RWPE2 (cell line): ENCODE measurements at regions not wholly inside any gene's neighbourhood (a gene's known extent, or its start where the extent isn't known, plus 50 kb on each side); places are given as distances from the start of the nearest gene placed in this dataset.

ENCODE experiments used
- ATAC-seq: fragments of 200-7000 bp; cut with Tn5 transposase; 3 replicates; pipeline ENCODE4 v1.9.1; 2021; ENCODE audit warnings: low read depth
- DNase-seq: peaks from one replicate; pipeline ENCODE4 v3.0.0-alpha.2; 2020; ENCODE audit warnings: low spot score
- H3K27ac ChIP-seq: fragments of 450-650 bp; 2 replicates; pipeline ENCODE4 v1.5.1; 2017; ENCODE audit warnings: mild to moderate bottlenecking; ENCODE audit not compliant: poor library complexity, severe bottlenecking
- H3K27me3 ChIP-seq: fragments of 250-450 bp; sonication (Bioruptor Pico); 2 replicates; pipeline ENCODE4 v1.5.1; 2021; ENCODE audit warnings: mild to moderate bottlenecking, moderate library complexity; ENCODE audit not compliant: insufficient read depth, poor library complexity, severe bottlenecking
- H3K36me3 ChIP-seq: fragments of 250-450 bp; sonication (Bioruptor Pico); 2 replicates; pipeline ENCODE4 v1.5.1; 2020; ENCODE audit warnings: low read depth, mild to moderate bottlenecking, moderate library complexity
- H3K4me1 ChIP-seq: fragments of 250-450 bp; sonication (Bioruptor Pico); 2 replicates; pipeline ENCODE4 v1.5.1; 2021; ENCODE audit warnings: mild to moderate bottlenecking, moderate library complexity; ENCODE audit not compliant: insufficient read depth, poor library complexity, severe bottlenecking
- H3K4me3 ChIP-seq: fragments of 250-450 bp; sonication (Bioruptor Pico); 2 replicates; pipeline ENCODE4 v1.5.1; 2021; ENCODE audit warnings: mild to moderate bottlenecking, moderate library complexity; ENCODE audit not compliant: severe bottlenecking
- H3K9me3 ChIP-seq: fragments of 250-450 bp; sonication (Bioruptor Pico); 2 replicates; pipeline ENCODE4 v1.5.1; 2021; ENCODE audit warnings: mild to moderate bottlenecking, moderate library complexity; ENCODE audit not compliant: severe bottlenecking
- TF ChIP-seq, protein P1 (sequence below): fragments of 450-650 bp; IDR thresholded peaks from one replicate; pipeline ENCODE4 v1.5.1; 2017; ENCODE audit warnings: mild to moderate bottlenecking, moderate library complexity; ENCODE audit not compliant: poor library complexity, severe bottlenecking

DNA sequence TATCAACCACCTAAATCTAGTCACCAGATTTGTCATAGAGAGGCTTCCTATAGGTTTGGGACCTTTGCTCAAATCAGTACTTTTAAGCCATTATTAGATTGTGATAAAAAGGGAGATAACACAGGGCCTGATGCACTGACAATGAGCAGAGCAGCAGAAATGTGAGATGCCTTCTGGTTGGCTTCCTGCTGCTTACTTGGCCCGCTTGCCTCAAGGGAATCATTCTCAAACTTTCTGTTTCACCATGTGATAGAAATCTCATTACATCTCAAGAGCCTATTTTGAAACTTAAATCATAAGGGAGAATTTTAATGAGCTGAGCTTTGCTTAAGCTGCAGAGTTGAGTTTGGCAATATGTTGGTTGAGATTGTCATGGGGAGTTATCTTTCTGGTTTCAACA lies 606.0 kb downstream of the DHX35 start:
- no peaks in the 10 kb centered on the region for H3K36me3 ChIP-seq
- no peak for ATAC-seq
- no peaks in the 10 kb centered on the region for H3K27me3 ChIP-seq
- H3K4me1 ChIP-seq = no peaks in the 10 kb centered on the region
- TF ChIP-seq, protein P1, sequence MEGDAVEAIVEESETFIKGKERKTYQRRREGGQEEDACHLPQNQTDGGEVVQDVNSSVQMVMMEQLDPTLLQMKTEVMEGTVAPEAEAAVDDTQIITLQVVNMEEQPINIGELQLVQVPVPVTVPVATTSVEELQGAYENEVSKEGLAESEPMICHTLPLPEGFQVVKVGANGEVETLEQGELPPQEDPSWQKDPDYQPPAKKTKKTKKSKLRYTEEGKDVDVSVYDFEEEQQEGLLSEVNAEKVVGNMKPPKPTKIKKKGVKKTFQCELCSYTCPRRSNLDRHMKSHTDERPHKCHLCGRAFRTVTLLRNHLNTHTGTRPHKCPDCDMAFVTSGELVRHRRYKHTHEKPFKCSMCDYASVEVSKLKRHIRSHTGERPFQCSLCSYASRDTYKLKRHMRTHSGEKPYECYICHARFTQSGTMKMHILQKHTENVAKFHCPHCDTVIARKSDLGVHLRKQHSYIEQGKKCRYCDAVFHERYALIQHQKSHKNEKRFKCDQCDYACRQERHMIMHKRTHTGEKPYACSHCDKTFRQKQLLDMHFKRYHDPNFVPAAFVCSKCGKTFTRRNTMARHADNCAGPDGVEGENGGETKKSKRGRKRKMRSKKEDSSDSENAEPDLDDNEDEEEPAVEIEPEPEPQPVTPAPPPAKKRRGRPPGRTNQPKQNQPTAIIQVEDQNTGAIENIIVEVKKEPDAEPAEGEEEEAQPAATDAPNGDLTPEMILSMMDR = no peak
- no peak overlapping the region for H3K27ac ChIP-seq
- no peaks in the 10 kb centered on the region for H3K9me3 ChIP-seq
- DNase-seq = no peak
- no peak overlapping the region for H3K4me3 ChIP-seq

DNA sequence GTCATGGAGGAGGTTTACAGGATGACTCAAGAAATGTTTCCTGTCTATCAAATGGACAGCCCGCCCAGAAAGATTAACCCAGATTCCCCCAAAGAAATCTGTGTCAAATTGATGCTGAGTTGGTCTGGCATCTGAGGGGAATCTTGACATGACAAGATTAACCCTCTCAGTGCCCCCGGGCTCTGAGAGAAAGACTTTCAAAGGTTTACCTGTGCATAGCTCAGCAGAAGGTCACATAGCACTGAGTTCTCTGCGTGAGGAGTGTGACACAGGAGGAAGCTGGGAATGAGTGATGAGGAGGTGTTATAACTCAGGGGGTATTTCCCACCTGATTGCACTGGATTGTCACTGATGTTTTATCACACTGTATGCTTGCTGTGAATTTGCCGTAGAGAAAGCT lies 601.2 kb downstream of the DHX35 start:
- no peak for ATAC-seq
- TF ChIP-seq, protein P1 = no peak
- H3K27me3 ChIP-seq = no peaks in the 10 kb centered on the region
- no peak overlapping the region for H3K27ac ChIP-seq
- H3K9me3 ChIP-seq = no peaks in the 10 kb centered on the region
- no peaks in the 10 kb centered on the region for H3K4me1 ChIP-seq
- H3K36me3 ChIP-seq = no peaks in the 10 kb centered on the region
- DNase-seq = no peak
- no peak overlapping the region for H3K4me3 ChIP-seq

DNA sequence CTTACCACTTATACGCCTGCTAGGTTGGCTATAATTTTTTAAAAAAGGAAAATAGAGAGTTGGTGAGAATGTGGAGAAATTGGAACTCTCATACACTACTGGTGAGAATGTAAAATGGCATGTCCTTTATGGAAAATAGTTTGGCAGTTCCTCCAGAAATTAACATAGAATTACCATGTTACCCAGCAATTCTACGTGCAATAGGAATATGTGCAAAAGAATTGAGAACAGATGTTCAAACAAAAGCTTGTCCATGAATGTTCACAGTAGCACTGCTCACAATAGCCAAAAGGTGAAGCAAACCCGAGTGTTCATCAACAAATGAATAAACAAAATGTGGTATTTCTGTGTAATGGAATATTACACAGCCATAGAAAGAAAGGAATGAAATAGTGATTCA lies 592.2 kb downstream of the DHX35 start:
- Histone ChIP-seq H3K4me3 (no peak overlapping the region), H3K36me3 (no peaks in the 10 kb centered on the region), H3K4me1 (no peaks in the 10 kb centered on the region), H3K9me3 (no peaks in the 10 kb centered on the region), H3K27ac (no peak overlapping the region), H3K27me3 (no peaks in the 10 kb centered on the region)
- ATAC-seq (no peak), DNase-seq (no peak)
- TF ChIP-seq, protein P1 = no peak

DNA sequence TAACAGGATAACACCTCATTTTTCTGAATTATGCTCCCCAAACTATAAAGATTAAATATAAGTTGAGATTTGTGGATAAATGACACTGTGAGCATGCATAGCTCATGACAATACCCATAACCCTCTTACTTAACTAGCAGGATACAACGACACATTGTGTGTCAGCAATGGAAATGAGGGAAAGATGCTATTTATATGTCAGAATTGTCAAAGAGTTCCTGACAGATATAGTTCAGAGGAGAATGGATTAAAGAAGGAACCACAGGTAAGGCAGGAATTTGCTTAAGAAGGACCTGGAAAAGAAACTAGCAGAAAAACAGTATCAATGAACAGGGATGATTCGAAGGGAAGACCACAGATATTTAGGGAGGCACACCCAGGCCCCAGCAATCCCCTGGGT lies 591.0 kb downstream of the DHX35 start:
- H3K36me3 ChIP-seq = no peaks in the 10 kb centered on the region
- H3K27ac ChIP-seq = no peak overlapping the region
- TF ChIP-seq, protein P1 = no peak
- H3K4me1 ChIP-seq = no peaks in the 10 kb centered on the region
- ATAC-seq = no peak
- no peaks in the 10 kb centered on the region for H3K27me3 ChIP-seq
- no peaks in the 10 kb centered on the region for H3K9me3 ChIP-seq
- H3K4me3 ChIP-seq = no peak overlapping the region
- no peak for DNase-seq

DNA sequence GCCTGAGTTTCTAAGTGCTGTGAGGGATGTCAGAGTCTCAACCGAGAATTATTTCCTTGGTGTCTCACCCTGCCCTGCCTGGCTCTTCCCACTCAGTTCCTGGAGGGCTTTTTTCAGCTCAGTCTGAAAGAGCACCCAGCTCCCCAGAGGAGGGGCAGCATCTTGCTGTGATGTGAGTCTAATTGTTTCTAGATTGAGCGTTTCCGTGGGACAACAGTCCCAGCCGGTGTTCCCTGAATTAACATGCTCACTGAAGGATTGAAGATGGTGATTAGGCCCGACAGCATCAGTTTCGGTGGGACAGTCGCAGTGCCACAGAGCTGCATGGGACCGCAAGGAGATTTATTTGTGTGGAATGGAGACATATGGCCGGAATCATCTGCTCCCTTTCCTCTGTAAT lies 587.6 kb downstream of the DHX35 start:
- H3K4me1 ChIP-seq = no peaks in the 10 kb centered on the region
- TF ChIP-seq, protein P1 = no peak
- no peaks in the 10 kb centered on the region for H3K27me3 ChIP-seq
- DNase-seq = no peak
- no peak overlapping the region for H3K27ac ChIP-seq
- no peaks in the 10 kb centered on the region for H3K36me3 ChIP-seq
- no peak for ATAC-seq
- H3K4me3 ChIP-seq = no peak overlapping the region
- peaks cover 2% of the 10 kb centered on the region for H3K9me3 ChIP-seq
